Panc1 (cell line): ENCODE measurements at regions not wholly inside any gene's neighbourhood (a gene's known extent, or its start where the extent isn't known, plus 50 kb on each side); places are given as distances from the start of the nearest gene placed in this dataset.

Experiments
- ATAC-seq: fragments of 200-7000 bp; cut with Tn5 transposase; 2 replicates; pipeline ENCODE4 v1.9.1; 2020; ENCODE audit warnings: mild to moderate bottlenecking, moderate library complexity
- BruUV-seq: library from RNA; stranded (reverse); fragments of 400-500 nt; replicated peaks from 2 replicates; lab custom pipeline; 2021; lab: Mats Ljungman, UMichigan
- CTCF ChIA-PET: fragments of 300-600 bp; sonication (Branson Sonifier 250); formaldehyde crosslinking; loops from one replicate; lab custom pipeline; 2022; ENCODE audit warnings: antibody characterized with exemption; lab: Charles Lee
- POLR2A ChIA-PET: fragments of 300-600 bp; sonication (Branson Sonifier 250); formaldehyde crosslinking; loops from one replicate; lab custom pipeline; 2022; ENCODE audit warnings: antibody characterized with exemption; lab: Charles Lee
- DNase-seq: peaks from one replicate; pipeline ENCODE4 v3.0.0-alpha.2; 2010; ENCODE audit warnings: low read depth, low spot score
- H3K27ac ChIP-seq: 2 replicates; pipeline ENCODE4 v1.5.1; 2011; ENCODE audit warnings: mild to moderate bottlenecking, low read length, inconsistent platforms
- H3K27me3 ChIP-seq: fragments of 200-500 bp; sonication (Bioruptor generic); 2 replicates; pipeline ENCODE4 v1.6.0; 2014; ENCODE audit warnings: low read length, inconsistent platforms; ENCODE audit not compliant: control insufficient read depth, insufficient read depth
- H3K36me3 ChIP-seq: fragments of 200-500 bp; sonication (Bioruptor generic); 2 replicates; pipeline ENCODE4 v1.5.1; 2014; ENCODE audit warnings: inconsistent platforms, mild to moderate bottlenecking, low read length, moderate library complexity; ENCODE audit not compliant: control insufficient read depth, insufficient read depth
- H3K4me1 ChIP-seq: 2 replicates; pipeline ENCODE4 v1.5.1; 2011; ENCODE audit warnings: inconsistent platforms, mild to moderate bottlenecking, low read length, moderate library complexity; ENCODE audit not compliant: control insufficient read depth, insufficient read depth
- H3K4me3 ChIP-seq, 2 experiments: 2 replicates each; pipeline ENCODE4 v1.5.1; 2011 to 2012; ENCODE audit warnings: low read depth in 2 of 2, low read length in 2 of 2, mild to moderate bottlenecking in 2 of 2, inconsistent platforms in 1 of 2, moderate library complexity in 1 of 2
- H3K9me3 ChIP-seq: fragments of 200-500 bp; sonication (Bioruptor generic); 2 replicates; pipeline ENCODE4 v1.5.1; 2014; ENCODE audit warnings: low read depth, mild to moderate bottlenecking, inconsistent platforms, low read length, moderate library complexity; ENCODE audit not compliant: control insufficient read depth, insufficient read depth
- CTCF ChIP-seq: fragments of 450-650 bp; IDR thresholded peaks from 2 replicates; pipeline ENCODE4 v1.5.1; 2017; ENCODE audit warnings: mild to moderate bottlenecking
- POLR2AphosphoS5 ChIP-seq: IDR thresholded peaks from 2 replicates; pipeline ENCODE4 v1.6.1; 2012; ENCODE audit warnings: mild to moderate bottlenecking, low read depth, low read length, moderate library complexity
- REST ChIP-seq, 2 experiments: IDR thresholded peaks; 2 replicates each; pipeline ENCODE4 v1.6.1; 2011 to 2012; ENCODE audit warnings: low read depth in 2 of 2, control low read depth in 1 of 2, low read length in 1 of 2, mild to moderate bottlenecking in 1 of 2, moderate library complexity in 1 of 2; ENCODE audit not compliant: insufficient read depth in 1 of 2
- SIN3A ChIP-seq: IDR thresholded peaks from 2 replicates; pipeline ENCODE4 v1.6.1; 2012; ENCODE audit warnings: low read depth, mild to moderate bottlenecking, low read length, moderate library complexity, borderline replicate concordance; ENCODE audit not compliant: insufficient read depth
- TCF7L2 ChIP-seq: IDR thresholded peaks from 2 replicates; pipeline ENCODE4 v1.6.1; 2011; ENCODE audit warnings: mild to moderate bottlenecking, low read depth, low read length, inconsistent platforms
- in situ Hi-C: cut with HindIII; loops from 2 replicates; pipeline ENCODE4 v1.10.0; 2016; ENCODE audit warnings: low sequenced_read_pairs, low pct_unique_long_range_greater_than_20kb
- intact Hi-C: fragments of 100-400 bp; cut with micrococcal nuclease; formaldehyde crosslinking; loops from one replicate; pipeline ENCODE4 v1.10.0; 2022; ENCODE audit not compliant: unreplicated experiment

- Histone ChIP-seq H3K27me3 (no peaks in the 10 kb centered on the region), H3K9me3 (no peaks in the 10 kb centered on the region), H3K27ac (no peak overlapping the region), H3K4me3 (no peak overlapping the region), H3K4me1 (no peaks in the 10 kb centered on the region), H3K36me3 (no peaks in the 10 kb centered on the region)
- BruUV-seq: no TSS peak
- POLR2A ChIA-PET: no interaction called here
- TF ChIP-seq SIN3A (no peak), CTCF (no peak), TCF7L2 (no peak), POLR2AphosphoS5 (no peak), REST (IDR thresholded peaks at IDR 0.05; ENCODE audit: insufficient read depth in 1 of 2, low read depth in 2 of 2, low read length in 1 of 2) (no peak)
- intact Hi-C loops (no loop called here), in situ Hi-C loops (no loop called here)
- CTCF ChIA-PET: no interaction called here
- DNase-seq: no peak
- no peak for ATAC-seq
Measured at GRCh38 chr12:14310866-14311265, 54.6 kb upstream of the ATF7IP start.

- Histone ChIP-seq H3K27ac (no peak overlapping the region), H3K9me3 (no peaks in the 10 kb centered on the region), H3K27me3 (no peaks in the 10 kb centered on the region), H3K36me3 (no peaks in the 10 kb centered on the region), H3K4me1 (no peaks in the 10 kb centered on the region), H3K4me3 (no peak overlapping the region)
- no TSS peak for BruUV-seq
- intact Hi-C loops: no loop called here
- in situ Hi-C loops: no loop called here
- ChIA-PET CTCF (no interaction called here), POLR2A (no interaction called here)
- DNase-seq: no peak
- ATAC-seq: no peak
- TF ChIP-seq CTCF (no peak), REST (IDR thresholded peaks at IDR 0.05; ENCODE audit: insufficient read depth in 1 of 2, low read depth in 2 of 2, low read length in 1 of 2) (no peak), SIN3A (no peak), TCF7L2 (no peak), POLR2AphosphoS5 (no peak)
Measured at GRCh38 chr12:14313379-14314138, 51.9 kb upstream of the ATF7IP start.
